Thyroid gland (tissue), 4 donors: ENCODE measurements at regions not wholly inside any gene's neighbourhood (a gene's known extent, or its start where the extent isn't known, plus 50 kb on each side); places are given as distances from the start of the nearest gene placed in this dataset.
A peak's percentile ranks its signal among the peaks of the same experiment; 100 is the strongest.

Experiments used
- DNase-seq, 2 donors: peaks; one replicate each; pipeline ENCODE4 v3.0.0-alpha.2; 2019
- H3K27ac ChIP-seq, 3 donors: fragments of 200-600 bp; sonication (generic); 1 replicate in 2 of 3; 2 replicates in 1 of 3; pipeline ENCODE4 v1.5.1; 2016 to 2019; ENCODE audit warnings: mild to moderate bottlenecking in 1 of 3, moderate library complexity in 1 of 3
- H3K27me3 ChIP-seq: fragments of 200-600 bp; sonication (generic); one replicate; pipeline ENCODE4 v1.5.1; 2019
- H3K36me3 ChIP-seq, 2 donors: fragments of 200-600 bp; sonication (generic); one replicate each; pipeline ENCODE4 v1.5.1; 2016 to 2019
- H3K4me1 ChIP-seq, 2 donors: fragments of 200-600 bp; sonication (generic); one replicate each; pipeline ENCODE4 v1.5.1; 2017 to 2019
- H3K4me3 ChIP-seq, 3 donors: fragments of 200-600 bp; sonication (generic); replicated peaks in 1 of 3; 1 replicate in 2 of 3; 2 replicates in 1 of 3; pipeline ENCODE4 v1.5.1; 2016; ENCODE audit warnings: mild to moderate bottlenecking in 1 of 3
- H3K9me3 ChIP-seq: fragments of 200-600 bp; sonication (generic); one replicate; pipeline ENCODE4 v1.5.1; 2017
- CTCF ChIP-seq, 6 experiments: fragments of 200-600 bp in 3 of 6; fragments of 450-650 bp in 3 of 6; sonication (generic) in 3 of 6; IDR thresholded peaks; one replicate each; pipeline ENCODE4 v1.5.1; 2016 to 2019; ENCODE audit warnings: antibody characterized with exemption in 6 of 6, mild to moderate bottlenecking in 2 of 6, inconsistent platforms in 1 of 6, moderate library complexity in 1 of 6
- POLR2A ChIP-seq, 2 donors: fragments of 450-650 bp; IDR thresholded peaks; one replicate each; pipeline ENCODE4 v1.6.1; 2017; ENCODE audit warnings: antibody characterized with exemption in 2 of 2, mild to moderate bottlenecking in 2 of 2, moderate library complexity in 1 of 2
- WGBS, 2 donors: methylation state at CpG; one replicate each; pipeline ENCODE4 v1.1.5; 2017; 5-methylcytosine and 5-hydroxymethylcytosine counted together
- intact Hi-C: fragments of 100-400 bp; cut with DNase I; formaldehyde crosslinking; loops from one replicate; pipeline ENCODE4 v1.15.1; 2023

GRCh38 chr6:166719019-166719418, 92.0 kb upstream of the RPS6KA2 start:
- H3K4me1 ChIP-seq = no peaks in the 10 kb centered on the region
- TF ChIP-seq POLR2A (IDR thresholded peaks at IDR 0.05) = no peak
- no peak overlapping the region for H3K4me3 ChIP-seq
- H3K36me3 ChIP-seq = no peaks in the 10 kb centered on the region
- no peaks in the 10 kb centered on the region for H3K27me3 ChIP-seq
- intact Hi-C loops = no loop called here
- H3K27ac ChIP-seq = no peak overlapping the region
- H3K9me3 ChIP-seq = no peaks in the 10 kb centered on the region
- WGBS, 2 donors = 94 to 95% methylated on average over 5 of the region's 5 CpGs
- no peak for DNase-seq

- H3K4me1 ChIP-seq = no peaks in the 10 kb centered on the region
- no peaks in the 10 kb centered on the region for H3K27me3 ChIP-seq
- no peak for TF ChIP-seq CTCF (IDR thresholded peaks at IDR 0.05)
- TF ChIP-seq POLR2A (IDR thresholded peaks at IDR 0.05) = no peak
- no peaks in the 10 kb centered on the region for H3K36me3 ChIP-seq
- WGBS, 2 donors = 78 to 84% methylated on average over 8 of the region's 8 CpGs
- intact Hi-C loops = no loop called here
- no peak overlapping the region for H3K4me3 ChIP-seq
- DNase-seq = no peak
- no peaks in the 10 kb centered on the region for H3K9me3 ChIP-seq
- no peak overlapping the region for H3K27ac ChIP-seq
Measured at GRCh38 chr6:166718516-166718915, 91.5 kb upstream of the RPS6KA2 start.

GRCh38 chr6:166716910-166717617, 90.0 kb upstream of the RPS6KA2 start:
- no peak overlapping the region for H3K4me3 ChIP-seq

GRCh38 chr6:166715992-166716391, 88.9 kb upstream of the RPS6KA2 start:
- DNase-seq = no peak
- no peak overlapping the region for H3K27ac ChIP-seq
- H3K9me3 ChIP-seq = no peaks in the 10 kb centered on the region
- H3K27me3 ChIP-seq = no peaks in the 10 kb centered on the region
- no peaks in the 10 kb centered on the region for H3K36me3 ChIP-seq
- H3K4me3 ChIP-seq = no peak overlapping the region
- intact Hi-C loops = no loop called here
- TF ChIP-seq CTCF (IDR thresholded peaks at IDR 0.05) (no peak), POLR2A (IDR thresholded peaks at IDR 0.05) (no peak)
- WGBS, 2 donors = 82 to 86% methylated on average over 8 of the region's 8 CpGs
- no peaks in the 10 kb centered on the region for H3K4me1 ChIP-seq

More at GRCh38 chr6:166716910-166717617, 90.0 kb upstream of the RPS6KA2 start:
- H3K27ac ChIP-seq = no peak overlapping the region
- no peaks in the 10 kb centered on the region for H3K9me3 ChIP-seq
- no peaks in the 10 kb centered on the region for H3K4me1 ChIP-seq
- no peaks in the 10 kb centered on the region for H3K27me3 ChIP-seq
- H3K36me3 ChIP-seq = no peaks in the 10 kb centered on the region
- intact Hi-C loops = no loop called here
- WGBS, 2 donors = 87 to 90% methylated on average over 14 of the region's 14 CpGs
- no peak for DNase-seq
- TF ChIP-seq POLR2A (IDR thresholded peaks at IDR 0.05) = no peak
- TF ChIP-seq CTCF (IDR thresholded peaks at IDR 0.05) = no peak

- Histone ChIP-seq H3K27me3 (no peaks in the 10 kb centered on the region), H3K9me3 (no peaks in the 10 kb centered on the region), H3K4me1 (no peaks in the 10 kb centered on the region), H3K4me3 (no peak overlapping the region), H3K27ac (no peak overlapping the region), H3K36me3 (no peaks in the 10 kb centered on the region)
- peak; percentile 74 to 75 for DNase-seq
- TF ChIP-seq CTCF (IDR thresholded peaks at IDR 0.05) (no peak), POLR2A (IDR thresholded peaks at IDR 0.05) (no peak)
- intact Hi-C loops = no loop called here
- 28 to 37% methylated on average over 5 to 7 of the region's 7 CpGs for WGBS, 2 donors
Measured at GRCh38 chr6:166715065-166715464, 88.0 kb upstream of the RPS6KA2 start.
